ENCODE measurements at regions not wholly inside any gene's neighbourhood (a gene's known extent, or its start where the extent isn't known, plus 50 kb on each side); places are given as distances from the start of the nearest gene placed in this dataset.
"Not testable (repeated sequence)": the region's sequence is repeated elsewhere in the genome, so short reads cannot be mapped to it uniquely, and the experiment has no call there.

DNA sequence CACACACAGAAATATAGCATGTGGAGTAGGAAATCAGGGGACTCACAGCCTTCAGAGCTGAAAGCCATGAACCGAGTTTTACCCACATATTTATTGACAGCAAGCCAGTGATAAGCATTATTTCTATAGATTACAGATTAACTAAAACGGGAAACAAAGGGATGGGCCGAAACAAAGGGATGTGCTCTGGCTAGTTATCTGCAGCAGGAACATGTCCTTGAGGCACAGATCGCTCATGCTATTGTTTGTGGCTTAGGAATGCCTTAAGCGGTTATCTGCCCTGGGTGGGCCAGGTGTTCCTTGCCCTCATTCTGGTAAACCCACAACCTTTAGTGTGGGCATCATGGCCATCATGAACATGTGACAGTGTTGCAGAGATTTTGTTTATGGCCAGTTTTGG, 61.4 kb upstream of the NRN1 start:
- TF ChIP-seq, protein P1, sequence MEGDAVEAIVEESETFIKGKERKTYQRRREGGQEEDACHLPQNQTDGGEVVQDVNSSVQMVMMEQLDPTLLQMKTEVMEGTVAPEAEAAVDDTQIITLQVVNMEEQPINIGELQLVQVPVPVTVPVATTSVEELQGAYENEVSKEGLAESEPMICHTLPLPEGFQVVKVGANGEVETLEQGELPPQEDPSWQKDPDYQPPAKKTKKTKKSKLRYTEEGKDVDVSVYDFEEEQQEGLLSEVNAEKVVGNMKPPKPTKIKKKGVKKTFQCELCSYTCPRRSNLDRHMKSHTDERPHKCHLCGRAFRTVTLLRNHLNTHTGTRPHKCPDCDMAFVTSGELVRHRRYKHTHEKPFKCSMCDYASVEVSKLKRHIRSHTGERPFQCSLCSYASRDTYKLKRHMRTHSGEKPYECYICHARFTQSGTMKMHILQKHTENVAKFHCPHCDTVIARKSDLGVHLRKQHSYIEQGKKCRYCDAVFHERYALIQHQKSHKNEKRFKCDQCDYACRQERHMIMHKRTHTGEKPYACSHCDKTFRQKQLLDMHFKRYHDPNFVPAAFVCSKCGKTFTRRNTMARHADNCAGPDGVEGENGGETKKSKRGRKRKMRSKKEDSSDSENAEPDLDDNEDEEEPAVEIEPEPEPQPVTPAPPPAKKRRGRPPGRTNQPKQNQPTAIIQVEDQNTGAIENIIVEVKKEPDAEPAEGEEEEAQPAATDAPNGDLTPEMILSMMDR (conservative IDR thresholded peaks at IDR 0.05; ENCODE audit: low read depth in 2 of 2), result not testable (repeated sequence)
- TF ChIP-seq POLR2AphosphoS5 (IDR thresholded peaks at IDR 0.05; ENCODE audit: low read depth); EZH2 (IDR thresholded peaks at IDR 0.05; ENCODE audit: low read depth, unreplicated experiment); EZH2phosphoT487 (IDR thresholded peaks at IDR 0.05; ENCODE audit: unreplicated experiment); ZNF114 (CRISPR knock-in tag; IDR thresholded peaks at IDR 0.05); JUNB (IDR thresholded peaks at IDR 0.05; ENCODE audit: unreplicated experiment); NANOG (IDR thresholded peaks at IDR 0.05; ENCODE audit: borderline replicate concordance); CREB1 (CRISPR knock-in tag; IDR thresholded peaks at IDR 0.05; ENCODE audit: low read depth); ETS1 (IDR thresholded peaks at IDR 0.05): not testable (repeated sequence)
- TF ChIP-seq, protein P2, sequence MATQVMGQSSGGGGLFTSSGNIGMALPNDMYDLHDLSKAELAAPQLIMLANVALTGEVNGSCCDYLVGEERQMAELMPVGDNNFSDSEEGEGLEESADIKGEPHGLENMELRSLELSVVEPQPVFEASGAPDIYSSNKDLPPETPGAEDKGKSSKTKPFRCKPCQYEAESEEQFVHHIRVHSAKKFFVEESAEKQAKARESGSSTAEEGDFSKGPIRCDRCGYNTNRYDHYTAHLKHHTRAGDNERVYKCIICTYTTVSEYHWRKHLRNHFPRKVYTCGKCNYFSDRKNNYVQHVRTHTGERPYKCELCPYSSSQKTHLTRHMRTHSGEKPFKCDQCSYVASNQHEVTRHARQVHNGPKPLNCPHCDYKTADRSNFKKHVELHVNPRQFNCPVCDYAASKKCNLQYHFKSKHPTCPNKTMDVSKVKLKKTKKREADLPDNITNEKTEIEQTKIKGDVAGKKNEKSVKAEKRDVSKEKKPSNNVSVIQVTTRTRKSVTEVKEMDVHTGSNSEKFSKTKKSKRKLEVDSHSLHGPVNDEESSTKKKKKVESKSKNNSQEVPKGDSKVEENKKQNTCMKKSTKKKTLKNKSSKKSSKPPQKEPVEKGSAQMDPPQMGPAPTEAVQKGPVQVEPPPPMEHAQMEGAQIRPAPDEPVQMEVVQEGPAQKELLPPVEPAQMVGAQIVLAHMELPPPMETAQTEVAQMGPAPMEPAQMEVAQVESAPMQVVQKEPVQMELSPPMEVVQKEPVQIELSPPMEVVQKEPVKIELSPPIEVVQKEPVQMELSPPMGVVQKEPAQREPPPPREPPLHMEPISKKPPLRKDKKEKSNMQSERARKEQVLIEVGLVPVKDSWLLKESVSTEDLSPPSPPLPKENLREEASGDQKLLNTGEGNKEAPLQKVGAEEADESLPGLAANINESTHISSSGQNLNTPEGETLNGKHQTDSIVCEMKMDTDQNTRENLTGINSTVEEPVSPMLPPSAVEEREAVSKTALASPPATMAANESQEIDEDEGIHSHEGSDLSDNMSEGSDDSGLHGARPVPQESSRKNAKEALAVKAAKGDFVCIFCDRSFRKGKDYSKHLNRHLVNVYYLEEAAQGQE (IDR thresholded peaks at IDR 0.05; ENCODE audit: unreplicated experiment), result not testable (repeated sequence)
- TF ChIP-seq, protein P3, sequence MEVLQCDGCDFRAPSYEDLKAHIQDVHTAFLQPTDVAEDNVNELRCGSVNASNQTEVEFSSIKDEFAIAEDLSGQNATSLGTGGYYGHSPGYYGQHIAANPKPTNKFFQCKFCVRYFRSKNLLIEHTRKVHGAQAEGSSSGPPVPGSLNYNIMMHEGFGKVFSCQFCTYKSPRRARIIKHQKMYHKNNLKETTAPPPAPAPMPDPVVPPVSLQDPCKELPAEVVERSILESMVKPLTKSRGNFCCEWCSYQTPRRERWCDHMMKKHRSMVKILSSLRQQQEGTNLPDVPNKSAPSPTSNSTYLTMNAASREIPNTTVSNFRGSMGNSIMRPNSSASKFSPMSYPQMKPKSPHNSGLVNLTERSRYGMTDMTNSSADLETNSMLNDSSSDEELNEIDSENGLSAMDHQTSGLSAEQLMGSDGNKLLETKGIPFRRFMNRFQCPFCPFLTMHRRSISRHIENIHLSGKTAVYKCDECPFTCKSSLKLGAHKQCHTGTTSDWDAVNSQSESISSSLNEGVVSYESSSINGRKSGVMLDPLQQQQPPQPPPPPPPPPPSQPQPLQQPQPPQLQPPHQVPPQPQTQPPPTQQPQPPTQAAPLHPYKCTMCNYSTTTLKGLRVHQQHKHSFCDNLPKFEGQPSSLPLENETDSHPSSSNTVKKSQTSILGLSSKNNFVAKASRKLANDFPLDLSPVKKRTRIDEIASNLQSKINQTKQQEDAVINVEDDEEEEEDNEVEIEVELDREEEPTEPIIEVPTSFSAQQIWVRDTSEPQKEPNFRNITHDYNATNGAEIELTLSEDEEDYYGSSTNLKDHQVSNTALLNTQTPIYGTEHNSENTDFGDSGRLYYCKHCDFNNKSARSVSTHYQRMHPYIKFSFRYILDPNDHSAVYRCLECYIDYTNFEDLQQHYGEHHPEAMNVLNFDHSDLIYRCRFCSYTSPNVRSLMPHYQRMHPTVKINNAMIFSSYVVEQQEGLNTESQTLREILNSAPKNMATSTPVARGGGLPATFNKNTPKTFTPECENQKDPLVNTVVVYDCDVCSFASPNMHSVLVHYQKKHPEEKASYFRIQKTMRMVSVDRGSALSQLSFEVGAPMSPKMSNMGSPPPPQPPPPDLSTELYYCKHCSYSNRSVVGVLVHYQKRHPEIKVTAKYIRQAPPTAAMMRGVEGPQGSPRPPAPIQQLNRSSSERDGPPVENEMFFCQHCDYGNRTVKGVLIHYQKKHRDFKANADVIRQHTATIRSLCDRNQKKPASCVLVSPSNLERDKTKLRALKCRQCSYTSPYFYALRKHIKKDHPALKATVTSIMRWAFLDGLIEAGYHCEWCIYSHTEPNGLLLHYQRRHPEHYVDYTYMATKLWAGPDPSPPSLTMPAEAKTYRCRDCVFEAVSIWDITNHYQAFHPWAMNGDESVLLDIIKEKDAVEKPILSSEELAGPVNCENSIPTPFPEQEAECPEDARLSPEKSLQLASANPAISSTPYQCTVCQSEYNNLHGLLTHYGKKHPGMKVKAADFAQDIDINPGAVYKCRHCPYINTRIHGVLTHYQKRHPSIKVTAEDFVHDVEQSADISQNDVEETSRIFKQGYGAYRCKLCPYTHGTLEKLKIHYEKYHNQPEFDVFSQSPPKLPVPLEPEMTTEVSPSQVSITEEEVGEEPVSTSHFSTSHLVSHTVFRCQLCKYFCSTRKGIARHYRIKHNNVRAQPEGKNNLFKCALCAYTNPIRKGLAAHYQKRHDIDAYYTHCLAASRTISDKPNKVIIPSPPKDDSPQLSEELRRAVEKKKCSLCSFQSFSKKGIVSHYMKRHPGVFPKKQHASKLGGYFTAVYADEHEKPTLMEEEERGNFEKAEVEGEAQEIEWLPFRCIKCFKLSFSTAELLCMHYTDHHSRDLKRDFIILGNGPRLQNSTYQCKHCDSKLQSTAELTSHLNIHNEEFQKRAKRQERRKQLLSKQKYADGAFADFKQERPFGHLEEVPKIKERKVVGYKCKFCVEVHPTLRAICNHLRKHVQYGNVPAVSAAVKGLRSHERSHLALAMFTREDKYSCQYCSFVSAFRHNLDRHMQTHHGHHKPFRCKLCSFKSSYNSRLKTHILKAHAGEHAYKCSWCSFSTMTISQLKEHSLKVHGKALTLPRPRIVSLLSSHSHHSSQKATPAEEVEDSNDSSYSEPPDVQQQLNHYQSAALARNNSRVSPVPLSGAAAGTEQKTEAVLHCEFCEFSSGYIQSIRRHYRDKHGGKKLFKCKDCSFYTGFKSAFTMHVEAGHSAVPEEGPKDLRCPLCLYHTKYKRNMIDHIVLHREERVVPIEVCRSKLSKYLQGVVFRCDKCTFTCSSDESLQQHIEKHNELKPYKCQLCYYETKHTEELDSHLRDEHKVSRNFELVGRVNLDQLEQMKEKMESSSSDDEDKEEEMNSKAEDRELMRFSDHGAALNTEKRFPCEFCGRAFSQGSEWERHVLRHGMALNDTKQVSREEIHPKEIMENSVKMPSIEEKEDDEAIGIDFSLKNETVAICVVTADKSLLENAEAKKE (CRISPR knock-in tag; IDR thresholded peaks at IDR 0.05), result not testable (repeated sequence)
